AG10803 (cell line): ENCODE measurements at regions not wholly inside any gene's neighbourhood (a gene's known extent, or its start where the extent isn't known, plus 50 kb on each side); places are given as distances from the start of the nearest gene placed in this dataset.

ENCODE experiments used
- DNase-seq: peaks from one replicate; pipeline ENCODE4 v3.0.0; 2010; ENCODE audit warnings: low read depth
- H3K4me3 ChIP-seq: 2 replicates; pipeline ENCODE4 v1.5.1; 2011; ENCODE audit warnings: mild to moderate bottlenecking, low read length, control low read depth
- TF ChIP-seq, protein P1 (sequence below): conservative IDR thresholded peaks from 2 replicates; pipeline ENCODE4 v1.5.1; 2011; ENCODE audit warnings: mild to moderate bottlenecking, low read length, control low read depth, inconsistent platforms

- no peak for DNase-seq
- TF ChIP-seq, protein P1, sequence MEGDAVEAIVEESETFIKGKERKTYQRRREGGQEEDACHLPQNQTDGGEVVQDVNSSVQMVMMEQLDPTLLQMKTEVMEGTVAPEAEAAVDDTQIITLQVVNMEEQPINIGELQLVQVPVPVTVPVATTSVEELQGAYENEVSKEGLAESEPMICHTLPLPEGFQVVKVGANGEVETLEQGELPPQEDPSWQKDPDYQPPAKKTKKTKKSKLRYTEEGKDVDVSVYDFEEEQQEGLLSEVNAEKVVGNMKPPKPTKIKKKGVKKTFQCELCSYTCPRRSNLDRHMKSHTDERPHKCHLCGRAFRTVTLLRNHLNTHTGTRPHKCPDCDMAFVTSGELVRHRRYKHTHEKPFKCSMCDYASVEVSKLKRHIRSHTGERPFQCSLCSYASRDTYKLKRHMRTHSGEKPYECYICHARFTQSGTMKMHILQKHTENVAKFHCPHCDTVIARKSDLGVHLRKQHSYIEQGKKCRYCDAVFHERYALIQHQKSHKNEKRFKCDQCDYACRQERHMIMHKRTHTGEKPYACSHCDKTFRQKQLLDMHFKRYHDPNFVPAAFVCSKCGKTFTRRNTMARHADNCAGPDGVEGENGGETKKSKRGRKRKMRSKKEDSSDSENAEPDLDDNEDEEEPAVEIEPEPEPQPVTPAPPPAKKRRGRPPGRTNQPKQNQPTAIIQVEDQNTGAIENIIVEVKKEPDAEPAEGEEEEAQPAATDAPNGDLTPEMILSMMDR, result no peak
- no peak overlapping the region for H3K4me3 ChIP-seq
Observed at GRCh38 chr10:44564361-44564760, 179.5 kb upstream of the CXCL12 start.

- DNase-seq, result no peak
- TF ChIP-seq, protein P1, result no peak
- no peak overlapping the region for H3K4me3 ChIP-seq
Observed at GRCh38 chr10:44564790-44565189, 179.9 kb upstream of the CXCL12 start.

GRCh38 chr10:44566786-44567185 lies 181.9 kb upstream of the CXCL12 start:
- TF ChIP-seq, protein P1, result no peak
- no peak overlapping the region for H3K4me3 ChIP-seq
- no peak for DNase-seq

DNA sequence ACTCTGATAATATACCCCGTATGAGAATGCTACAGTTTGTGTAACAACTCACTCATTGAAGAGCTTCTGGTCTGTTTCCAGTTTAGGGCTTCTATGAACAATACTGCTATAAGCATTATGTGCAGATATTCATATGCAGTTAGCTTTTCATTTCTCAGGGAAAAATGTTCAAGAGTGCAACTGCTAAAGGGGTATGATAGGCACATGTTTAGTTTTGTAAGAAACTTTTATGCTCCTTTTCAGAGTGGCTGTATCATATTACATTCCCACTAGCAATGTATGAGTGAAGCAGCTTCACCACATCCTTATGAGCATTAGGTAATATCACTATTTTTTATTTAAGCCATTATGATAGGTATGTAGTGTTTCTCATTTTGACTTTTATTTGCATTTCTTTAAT lies 182.6 kb upstream of the CXCL12 start:
- TF ChIP-seq, protein P1, result no peak
- H3K4me3 ChIP-seq, result no peak overlapping the region
- DNase-seq, result peak; percentile 86

- peak; percentile 96 for DNase-seq
- no peak overlapping the region for H3K4me3 ChIP-seq
- TF ChIP-seq, protein P1, result no peak
Observed at GRCh38 chr10:44569193-44570091, 184.5 kb upstream of the CXCL12 start.

GRCh38 chr10:44571701-44572100 lies 186.8 kb upstream of the CXCL12 start:
- H3K4me3 ChIP-seq, result no peak overlapping the region
- DNase-seq, result peak; percentile 53
- TF ChIP-seq, protein P1, result no peak

DNA sequence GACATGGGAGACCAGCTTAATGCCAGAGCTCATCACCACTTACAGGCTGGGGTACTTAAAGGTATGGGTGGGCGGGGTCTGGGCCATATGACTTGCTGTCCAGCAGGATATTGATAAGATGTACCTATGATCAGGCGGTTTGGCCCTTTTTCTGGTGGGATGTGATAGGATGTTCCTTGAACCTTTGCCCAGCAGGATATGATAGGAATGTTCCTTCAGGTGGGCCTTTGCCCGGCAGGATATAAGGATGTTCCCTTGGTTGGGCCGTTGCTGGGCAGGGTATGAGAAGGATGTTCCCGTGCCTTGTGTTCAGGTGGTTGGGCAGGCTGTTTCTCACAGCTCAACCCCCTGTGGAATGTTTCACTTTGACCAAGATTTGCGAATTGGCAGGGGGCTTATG lies 187.2 kb upstream of the CXCL12 start:
- TF ChIP-seq, protein P1, result no peak
- H3K4me3 ChIP-seq, result no peak overlapping the region
- no peak for DNase-seq
